Transverse colon (tissue), 4 donors: ENCODE measurements at regions not wholly inside any gene's neighbourhood (a gene's known extent, or its start where the extent isn't known, plus 50 kb on each side); places are given as distances from the start of the nearest gene placed in this dataset.

ENCODE experiments used
- EP300 ChIP-seq: sonication (generic); formaldehyde crosslinking; IDR thresholded peaks from one replicate; pipeline ENCODE4 v1.6.1; 2017; ENCODE audit warnings: antibody characterized with exemption, low read depth
- POLR2A ChIP-seq: fragments of 450-650 bp; IDR thresholded peaks from one replicate; pipeline ENCODE4 v1.6.1; 2016; ENCODE audit warnings: antibody characterized with exemption, mild to moderate bottlenecking, moderate library complexity
- POLR2AphosphoS5 ChIP-seq, 3 donors: sonication (generic); formaldehyde crosslinking; IDR thresholded peaks; one replicate each; pipeline ENCODE4 v1.6.1; 2016; ENCODE audit warnings: antibody characterized with exemption in 3 of 3
- TF ChIP-seq, protein P1 (sequence below), 5 experiments: fragments of 200-600 bp in 3 of 5; fragments of 450-650 bp in 2 of 5; sonication (generic) in 3 of 5; IDR thresholded peaks; 1 replicate in 2 of 5; 2 replicates in 3 of 5; pipeline ENCODE4 v1.5.1; 2016 to 2017; ENCODE audit warnings: antibody characterized with exemption in 5 of 5, inconsistent platforms in 3 of 5, mild to moderate bottlenecking in 2 of 5, moderate library complexity in 1 of 5

GRCh38 chr12:113749433-113749815 is 216.7 kb downstream of the RBM19 start:
- TF ChIP-seq, protein P1, sequence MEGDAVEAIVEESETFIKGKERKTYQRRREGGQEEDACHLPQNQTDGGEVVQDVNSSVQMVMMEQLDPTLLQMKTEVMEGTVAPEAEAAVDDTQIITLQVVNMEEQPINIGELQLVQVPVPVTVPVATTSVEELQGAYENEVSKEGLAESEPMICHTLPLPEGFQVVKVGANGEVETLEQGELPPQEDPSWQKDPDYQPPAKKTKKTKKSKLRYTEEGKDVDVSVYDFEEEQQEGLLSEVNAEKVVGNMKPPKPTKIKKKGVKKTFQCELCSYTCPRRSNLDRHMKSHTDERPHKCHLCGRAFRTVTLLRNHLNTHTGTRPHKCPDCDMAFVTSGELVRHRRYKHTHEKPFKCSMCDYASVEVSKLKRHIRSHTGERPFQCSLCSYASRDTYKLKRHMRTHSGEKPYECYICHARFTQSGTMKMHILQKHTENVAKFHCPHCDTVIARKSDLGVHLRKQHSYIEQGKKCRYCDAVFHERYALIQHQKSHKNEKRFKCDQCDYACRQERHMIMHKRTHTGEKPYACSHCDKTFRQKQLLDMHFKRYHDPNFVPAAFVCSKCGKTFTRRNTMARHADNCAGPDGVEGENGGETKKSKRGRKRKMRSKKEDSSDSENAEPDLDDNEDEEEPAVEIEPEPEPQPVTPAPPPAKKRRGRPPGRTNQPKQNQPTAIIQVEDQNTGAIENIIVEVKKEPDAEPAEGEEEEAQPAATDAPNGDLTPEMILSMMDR (IDR thresholded peaks at IDR 0.05), result no peak
- TF ChIP-seq POLR2A (no peak), POLR2AphosphoS5 (IDR thresholded peaks at IDR 0.05) (no peak), EP300 (no peak)
